Upper lobe of left lung (tissue), 4 donors: ENCODE measurements at regions not wholly inside any gene's neighbourhood (a gene's known extent, or its start where the extent isn't known, plus 50 kb on each side); places are given as distances from the start of the nearest gene placed in this dataset.

ENCODE experiments used
- CTCF ChIP-seq, 6 experiments: fragments of 450-650 bp in 4 of 6; fragments of 200-600 bp in 2 of 6; sonication (generic) in 2 of 6; IDR thresholded peaks; one replicate each; pipeline ENCODE4 v1.5.1; 2016 to 2019; ENCODE audit warnings: antibody characterized with exemption in 6 of 6
- EP300 ChIP-seq, 4 donors: sonication (generic); formaldehyde crosslinking; IDR thresholded peaks; one replicate each; pipeline ENCODE4 v1.5.1; 2017; ENCODE audit warnings: antibody characterized with exemption in 4 of 4, control low read depth in 2 of 4
- POLR2AphosphoS5 ChIP-seq, 2 donors: sonication (generic); formaldehyde crosslinking; IDR thresholded peaks; one replicate each; pipeline ENCODE4 v1.5.1; 2017; ENCODE audit warnings: antibody characterized with exemption in 2 of 2

DNA sequence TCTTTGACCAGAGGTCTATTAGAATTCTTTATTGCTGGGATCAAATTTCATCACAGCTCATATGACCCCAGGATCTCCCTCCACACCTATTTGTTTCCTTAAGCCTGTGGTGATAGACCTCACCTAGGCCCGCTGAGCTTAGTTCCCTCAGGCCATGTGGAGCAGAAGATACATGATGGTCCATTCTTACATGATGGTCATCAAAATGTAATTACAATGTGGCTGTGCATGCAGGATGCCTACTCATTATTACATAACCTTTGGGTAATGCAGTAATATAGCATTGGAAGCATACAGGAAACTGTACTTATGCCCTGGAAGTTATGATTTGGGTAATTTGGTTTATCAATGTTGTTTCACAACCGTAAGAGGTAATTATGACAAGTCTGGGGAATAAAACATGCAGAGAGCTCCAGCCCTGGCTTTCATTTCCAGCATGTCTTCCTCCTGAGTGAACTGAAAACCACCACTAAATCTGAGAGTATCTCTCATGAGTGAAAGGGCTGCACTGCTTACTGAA is 67.0 kb upstream of the AGA start:
- no peak for TF ChIP-seq CTCF (IDR thresholded peaks at IDR 0.05)
- TF ChIP-seq EP300 (IDR thresholded peaks at IDR 0.05) = no peak
- TF ChIP-seq POLR2AphosphoS5 (IDR thresholded peaks at IDR 0.05) = no peak
